Breast epithelium (tissue), 3 donors: ENCODE measurements at regions not wholly inside any gene's neighbourhood (a gene's known extent, or its start where the extent isn't known, plus 50 kb on each side); places are given as distances from the start of the nearest gene placed in this dataset.

ENCODE experiments used
- CTCF ChIP-seq, 3 donors: fragments of 450-650 bp; IDR thresholded peaks; one replicate each; pipeline ENCODE4 v1.5.1; 2016 to 2017; ENCODE audit warnings: antibody characterized with exemption in 3 of 3, mild to moderate bottlenecking in 3 of 3, moderate library complexity in 3 of 3
- POLR2A ChIP-seq: fragments of 450-650 bp; IDR thresholded peaks from one replicate; pipeline ENCODE4 v1.6.1; 2016; ENCODE audit warnings: antibody characterized with exemption, mild to moderate bottlenecking, moderate library complexity
- POLR2AphosphoS5 ChIP-seq, 3 donors: sonication (generic); formaldehyde crosslinking; IDR thresholded peaks; one replicate each; pipeline ENCODE4 v1.6.1; 2017; ENCODE audit warnings: antibody characterized with exemption in 3 of 3

GRCh38 chr13:86731987-86732386 lies 932.8 kb upstream of the SLITRK6 start:
- TF ChIP-seq POLR2A (no peak), POLR2AphosphoS5 (IDR thresholded peaks at IDR 0.05) (no peak), CTCF (IDR thresholded peaks at IDR 0.05) (no peak)
